GM12878 (cell line): ENCODE measurements at regions not wholly inside any gene's neighbourhood (a gene's known extent, or its start where the extent isn't known, plus 50 kb on each side); places are given as distances from the start of the nearest gene placed in this dataset.

Experiments
- ATAC-seq: fragments of 200-7000 bp; cut with Tn5 transposase; 3 replicates; pipeline ENCODE4 v1.9.1; 2020; ENCODE audit warnings: mild to moderate bottlenecking, moderate library complexity
- BruUV-seq: library from RNA; stranded (reverse); fragments of 400-500 nt; replicated peaks from 2 replicates; lab custom pipeline; 2021; lab: Mats Ljungman, UMichigan
- CTCF ChIA-PET: fragments of 300-600 bp; sonication (Branson Sonifier 250); formaldehyde crosslinking; extraction: SDS; loops from one replicate; lab custom pipeline; 2021; ENCODE audit warnings: inconsistent platforms; lab: Yijun Ruan, JAX
- POLR2A ChIA-PET: fragments of 350-600 bp; formaldehyde crosslinking; extraction: SDS; loops from one replicate; lab custom pipeline; 2021; ENCODE audit warnings: inconsistent platforms; lab: Charles Lee
- RAD21 ChIA-PET: fragments of 300-600 bp; sonication (Branson Sonifier 250); formaldehyde crosslinking; loops from one replicate; lab custom pipeline; 2023; ENCODE audit warnings: antibody characterized with exemption; ENCODE audit not compliant: unreplicated experiment; lab: Charles Lee
- SMC1A ChIA-PET: fragments of 300-600 bp; sonication (Branson Sonifier 250); formaldehyde crosslinking; loops from one replicate; lab custom pipeline; 2023; ENCODE audit not compliant: unreplicated experiment, uncharacterized antibody; lab: Charles Lee
- DNase-seq: peaks from one replicate; pipeline ENCODE4 v3.0.0-alpha.2; 2011; ENCODE audit warnings: low read depth, low spot score
- FAIRE-seq: peaks from 3 replicates; lab custom pipeline; 2011; peaks lifted over from hg19 to GRCh38; lab: Jason Lieb, UNC
- H2AFZ ChIP-seq: 2 replicates; pipeline ENCODE4 v1.6.0; 2011; ENCODE audit warnings: low read depth, low read length, control low read depth; ENCODE audit not compliant: control insufficient read depth
- H3K27ac ChIP-seq: 2 replicates; pipeline ENCODE4 v1.5.1; 2011; ENCODE audit warnings: control low read depth; ENCODE audit not compliant: control insufficient read depth, insufficient read depth
- H3K27me3 ChIP-seq, 2 experiments: replicated peaks in 1 of 2; 2 replicates each; pipeline versions ENCODE4 v1.6.0 to v1.6.1; 2011; ENCODE audit warnings: low read length in 1 of 2; ENCODE audit not compliant: control insufficient read depth in 2 of 2, insufficient read depth in 2 of 2
- H3K36me3 ChIP-seq, 2 experiments: 2 replicates each; pipeline ENCODE4 v1.5.1; 2011; ENCODE audit warnings: low read length in 1 of 2; ENCODE audit not compliant: control insufficient read depth in 2 of 2, insufficient read depth in 2 of 2
- H3K4me1 ChIP-seq: 2 replicates; pipeline ENCODE4 v1.6.1; 2011; ENCODE audit warnings: mild to moderate bottlenecking, low read length, moderate library complexity, mixed read lengths; ENCODE audit not compliant: control insufficient read depth, insufficient read depth
- H3K4me2 ChIP-seq: 2 replicates; pipeline ENCODE4 v1.6.0; 2011; ENCODE audit warnings: control low read depth; ENCODE audit not compliant: control insufficient read depth, insufficient read depth
- H3K4me3 ChIP-seq: fragments of 200-600 bp; sonication (generic); 2 replicates; pipeline ENCODE4 v1.5.1; 2016
- H3K79me2 ChIP-seq: 2 replicates; pipeline ENCODE4 v1.6.0; 2011; ENCODE audit warnings: low read length; ENCODE audit not compliant: control insufficient read depth, insufficient read depth
- H3K9ac ChIP-seq: 2 replicates; pipeline ENCODE4 v1.8.0; 2011; ENCODE audit warnings: low read length, control low read depth, mixed read lengths; ENCODE audit not compliant: control insufficient read depth, insufficient read depth
- H3K9me3 ChIP-seq: replicated peaks from 3 replicates; pipeline ENCODE4 v1.5.1; 2011; ENCODE audit warnings: mild to moderate bottlenecking, low read length; ENCODE audit not compliant: control insufficient read depth, insufficient read depth
- H4K20me1 ChIP-seq: 2 replicates; pipeline ENCODE4 v1.6.0; 2011; ENCODE audit not compliant: control insufficient read depth, insufficient read depth
- EZH2 ChIP-seq: IDR thresholded peaks from 2 replicates; pipeline ENCODE4 v1.6.1; 2012; ENCODE audit warnings: low read depth, mild to moderate bottlenecking, control low read depth, inconsistent platforms, low read length, borderline replicate concordance; ENCODE audit not compliant: control insufficient read depth
- IKZF1 ChIP-seq: fragments of 450-650 bp; conservative IDR thresholded peaks from 2 replicates; pipeline ENCODE4 v1.6.1; 2017; ENCODE audit warnings: antibody characterized with exemption, mild to moderate bottlenecking
- IRF4 ChIP-seq: IDR thresholded peaks from 2 replicates; pipeline ENCODE4 v1.6.1; 2011; ENCODE audit warnings: low read depth, low read length
- MYC ChIP-seq: IDR thresholded peaks from 2 replicates; pipeline ENCODE4 v1.6.1; 2011; ENCODE audit warnings: mild to moderate bottlenecking, low read length, moderate library complexity, inconsistent platforms; ENCODE audit not compliant: insufficient read depth, insufficient replicate concordance, insufficient read length, severe bottlenecking
- NRF1 ChIP-seq: conservative IDR thresholded peaks from 2 replicates; pipeline ENCODE4 v1.6.1; 2011; ENCODE audit warnings: mild to moderate bottlenecking, low read depth, low read length, improper control_type of control experiment
- RB1 ChIP-seq: fragments of 450-650 bp; formaldehyde crosslinking; IDR thresholded peaks from 2 replicates; pipeline ENCODE4 v1.6.1; 2017; ENCODE audit warnings: mild to moderate bottlenecking, borderline replicate concordance
- SMARCA5 ChIP-seq: fragments of 450-650 bp; IDR thresholded peaks from 2 replicates; pipeline ENCODE4 v1.6.1; 2017; ENCODE audit warnings: mild to moderate bottlenecking
- SRF ChIP-seq, 2 experiments: IDR thresholded peaks; 2 replicates each; pipeline ENCODE4 v1.6.1; 2011; ENCODE audit warnings: low read depth in 2 of 2, low read length in 2 of 2, mild to moderate bottlenecking in 1 of 2, moderate library complexity in 1 of 2
- ZNF207 ChIP-seq: fragments of 450-650 bp; IDR thresholded peaks from 2 replicates; pipeline ENCODE4 v1.6.1; 2014; ENCODE audit warnings: antibody characterized with exemption, mild to moderate bottlenecking, borderline replicate concordance
- WGBS: methylation state at CpG from one replicate; pipeline ENCODE4 v1.1.6; 2016; ENCODE audit warnings: low lambda C conversion rate; ENCODE audit not compliant: insufficient replicate concordance, insufficient coverage; ENCODE audit errors: missing lambda C conversion rate; 5-methylcytosine and 5-hydroxymethylcytosine counted together
- in situ Hi-C: fragments of 300-500 bp; cut with MboI; formaldehyde crosslinking; loops from 9 replicates; pipeline ENCODE4 v1.14.3; 2018; ENCODE audit warnings: mixed read lengths
- intact Hi-C: fragments of 100-400 bp; cut with micrococcal nuclease; formaldehyde crosslinking; loops from one replicate; pipeline ENCODE4 v1.14.2; 2022; ENCODE audit not compliant: unreplicated experiment
- TF ChIP-seq, protein P1 (sequence below): fragments of 450-650 bp; IDR thresholded peaks from 2 replicates; pipeline ENCODE4 v1.6.1; 2017; ENCODE audit warnings: mild to moderate bottlenecking, moderate library complexity
- TF ChIP-seq, protein P2 (sequence below): IDR thresholded peaks from 2 replicates; pipeline ENCODE4 v1.6.1; 2011; ENCODE audit warnings: borderline replicate concordance, low read depth, mild to moderate bottlenecking, moderate library complexity, low read length; ENCODE audit not compliant: insufficient read depth, poor library complexity, severe bottlenecking
- TF ChIP-seq, protein P3 (sequence below): fragments of 450-650 bp; IDR thresholded peaks from 2 replicates; pipeline ENCODE4 v1.6.1; 2017; ENCODE audit warnings: mild to moderate bottlenecking, moderate library complexity
- TF ChIP-seq, protein P4 (sequence below): fragments of 450-650 bp; IDR thresholded peaks from 2 replicates; pipeline ENCODE4 v1.6.1; 2016; ENCODE audit warnings: mild to moderate bottlenecking

DNA sequence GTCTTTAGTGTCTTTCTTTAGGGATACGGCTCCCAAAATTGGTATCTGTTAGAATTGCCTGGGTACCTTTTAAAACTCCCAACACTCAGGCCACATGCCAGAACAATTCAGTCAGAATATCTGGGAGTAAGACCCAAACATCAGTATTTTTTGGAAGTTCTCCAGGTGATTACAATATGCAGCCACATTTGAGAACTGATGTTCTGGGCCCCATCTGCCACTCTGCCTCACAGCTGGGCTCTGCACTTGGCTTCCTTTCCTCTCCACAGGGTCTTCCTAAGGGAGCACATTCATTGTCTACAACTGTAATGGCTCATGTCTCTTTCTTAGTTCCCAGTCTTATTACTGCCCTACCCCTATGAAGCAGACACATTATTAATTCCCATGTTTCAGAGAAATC lies 394.5 kb downstream of the MFSD1 start:
- Histone ChIP-seq H3K9ac (no peak overlapping the region), H3K27ac (no peak overlapping the region), H3K4me3 (no peak overlapping the region), H3K79me2 (no peaks in the 10 kb centered on the region), H4K20me1 (no peaks in the 10 kb centered on the region), H3K36me3 (no peaks in the 10 kb centered on the region), H2AFZ (no peak overlapping the region), H3K4me1 (no peaks in the 10 kb centered on the region), H3K9me3 (no peaks in the 10 kb centered on the region), H3K4me2 (no peak overlapping the region), H3K27me3 (no peaks in the 10 kb centered on the region; a peak in 1 of 4 replicates)
- intact Hi-C loops = no loop called here
- ChIA-PET RAD21 (interaction anchor here (0.8 kb wide), 1 partner anchor 68 kb away, joined by 3 read pairs; no protein-coding TSS in a partner anchor), SMC1A (interaction anchor here (0.6 kb wide), 1 partner anchor 13 kb away, joined by 3 read pairs; no protein-coding TSS in a partner anchor), CTCF (no interaction called here), POLR2A (no interaction called here)
- WGBS = 77% methylated on average over 1 of the region's 1 CpG
- TF ChIP-seq EZH2 (no peak), IKZF1 (no peak), NRF1 (no peak), SRF (IDR thresholded peaks at IDR 0.05; ENCODE audit: low read depth in 2 of 2, low read length in 2 of 2) (no peak), SMARCA5 (no peak), MYC (no peak), IRF4 (no peak), RB1 (no peak), ZNF207 (no peak)
- TF ChIP-seq, protein P1, sequence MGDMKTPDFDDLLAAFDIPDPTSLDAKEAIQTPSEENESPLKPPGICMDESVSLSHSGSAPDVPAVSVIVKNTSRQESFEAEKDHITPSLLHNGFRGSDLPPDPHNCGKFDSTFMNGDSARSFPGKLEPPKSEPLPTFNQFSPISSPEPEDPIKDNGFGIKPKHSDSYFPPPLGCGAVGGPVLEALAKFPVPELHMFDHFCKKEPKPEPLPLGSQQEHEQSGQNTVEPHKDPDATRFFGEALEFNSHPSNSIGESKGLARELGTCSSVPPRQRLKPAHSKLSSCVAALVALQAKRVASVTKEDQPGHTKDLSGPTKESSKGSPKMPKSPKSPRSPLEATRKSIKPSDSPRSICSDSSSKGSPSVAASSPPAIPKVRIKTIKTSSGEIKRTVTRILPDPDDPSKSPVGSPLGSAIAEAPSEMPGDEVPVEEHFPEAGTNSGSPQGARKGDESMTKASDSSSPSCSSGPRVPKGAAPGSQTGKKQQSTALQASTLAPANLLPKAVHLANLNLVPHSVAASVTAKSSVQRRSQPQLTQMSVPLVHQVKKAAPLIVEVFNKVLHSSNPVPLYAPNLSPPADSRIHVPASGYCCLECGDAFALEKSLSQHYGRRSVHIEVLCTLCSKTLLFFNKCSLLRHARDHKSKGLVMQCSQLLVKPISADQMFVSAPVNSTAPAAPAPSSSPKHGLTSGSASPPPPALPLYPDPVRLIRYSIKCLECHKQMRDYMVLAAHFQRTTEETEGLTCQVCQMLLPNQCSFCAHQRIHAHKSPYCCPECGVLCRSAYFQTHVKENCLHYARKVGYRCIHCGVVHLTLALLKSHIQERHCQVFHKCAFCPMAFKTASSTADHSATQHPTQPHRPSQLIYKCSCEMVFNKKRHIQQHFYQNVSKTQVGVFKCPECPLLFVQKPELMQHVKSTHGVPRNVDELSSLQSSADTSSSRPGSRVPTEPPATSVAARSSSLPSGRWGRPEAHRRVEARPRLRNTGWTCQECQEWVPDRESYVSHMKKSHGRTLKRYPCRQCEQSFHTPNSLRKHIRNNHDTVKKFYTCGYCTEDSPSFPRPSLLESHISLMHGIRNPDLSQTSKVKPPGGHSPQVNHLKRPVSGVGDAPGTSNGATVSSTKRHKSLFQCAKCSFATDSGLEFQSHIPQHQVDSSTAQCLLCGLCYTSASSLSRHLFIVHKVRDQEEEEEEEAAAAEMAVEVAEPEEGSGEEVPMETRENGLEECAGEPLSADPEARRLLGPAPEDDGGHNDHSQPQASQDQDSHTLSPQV = no peak
- TF ChIP-seq, protein P2, sequence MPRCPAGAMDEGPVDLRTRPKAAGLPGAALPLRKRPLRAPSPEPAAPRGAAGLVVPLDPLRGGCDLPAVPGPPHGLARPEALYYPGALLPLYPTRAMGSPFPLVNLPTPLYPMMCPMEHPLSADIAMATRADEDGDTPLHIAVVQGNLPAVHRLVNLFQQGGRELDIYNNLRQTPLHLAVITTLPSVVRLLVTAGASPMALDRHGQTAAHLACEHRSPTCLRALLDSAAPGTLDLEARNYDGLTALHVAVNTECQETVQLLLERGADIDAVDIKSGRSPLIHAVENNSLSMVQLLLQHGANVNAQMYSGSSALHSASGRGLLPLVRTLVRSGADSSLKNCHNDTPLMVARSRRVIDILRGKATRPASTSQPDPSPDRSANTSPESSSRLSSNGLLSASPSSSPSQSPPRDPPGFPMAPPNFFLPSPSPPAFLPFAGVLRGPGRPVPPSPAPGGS = no peak
- TF ChIP-seq, protein P3, sequence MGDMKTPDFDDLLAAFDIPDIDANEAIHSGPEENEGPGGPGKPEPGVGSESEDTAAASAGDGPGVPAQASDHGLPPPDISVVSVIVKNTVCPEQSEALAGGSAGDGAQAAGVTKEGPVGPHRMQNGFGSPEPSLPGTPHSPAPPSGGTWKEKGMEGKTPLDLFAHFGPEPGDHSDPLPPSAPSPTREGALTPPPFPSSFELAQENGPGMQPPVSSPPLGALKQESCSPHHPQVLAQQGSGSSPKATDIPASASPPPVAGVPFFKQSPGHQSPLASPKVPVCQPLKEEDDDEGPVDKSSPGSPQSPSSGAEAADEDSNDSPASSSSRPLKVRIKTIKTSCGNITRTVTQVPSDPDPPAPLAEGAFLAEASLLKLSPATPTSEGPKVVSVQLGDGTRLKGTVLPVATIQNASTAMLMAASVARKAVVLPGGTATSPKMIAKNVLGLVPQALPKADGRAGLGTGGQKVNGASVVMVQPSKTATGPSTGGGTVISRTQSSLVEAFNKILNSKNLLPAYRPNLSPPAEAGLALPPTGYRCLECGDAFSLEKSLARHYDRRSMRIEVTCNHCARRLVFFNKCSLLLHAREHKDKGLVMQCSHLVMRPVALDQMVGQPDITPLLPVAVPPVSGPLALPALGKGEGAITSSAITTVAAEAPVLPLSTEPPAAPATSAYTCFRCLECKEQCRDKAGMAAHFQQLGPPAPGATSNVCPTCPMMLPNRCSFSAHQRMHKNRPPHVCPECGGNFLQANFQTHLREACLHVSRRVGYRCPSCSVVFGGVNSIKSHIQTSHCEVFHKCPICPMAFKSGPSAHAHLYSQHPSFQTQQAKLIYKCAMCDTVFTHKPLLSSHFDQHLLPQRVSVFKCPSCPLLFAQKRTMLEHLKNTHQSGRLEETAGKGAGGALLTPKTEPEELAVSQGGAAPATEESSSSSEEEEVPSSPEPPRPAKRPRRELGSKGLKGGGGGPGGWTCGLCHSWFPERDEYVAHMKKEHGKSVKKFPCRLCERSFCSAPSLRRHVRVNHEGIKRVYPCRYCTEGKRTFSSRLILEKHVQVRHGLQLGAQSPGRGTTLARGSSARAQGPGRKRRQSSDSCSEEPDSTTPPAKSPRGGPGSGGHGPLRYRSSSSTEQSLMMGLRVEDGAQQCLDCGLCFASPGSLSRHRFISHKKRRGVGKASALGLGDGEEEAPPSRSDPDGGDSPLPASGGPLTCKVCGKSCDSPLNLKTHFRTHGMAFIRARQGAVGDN = no peak
- TF ChIP-seq, protein P4, sequence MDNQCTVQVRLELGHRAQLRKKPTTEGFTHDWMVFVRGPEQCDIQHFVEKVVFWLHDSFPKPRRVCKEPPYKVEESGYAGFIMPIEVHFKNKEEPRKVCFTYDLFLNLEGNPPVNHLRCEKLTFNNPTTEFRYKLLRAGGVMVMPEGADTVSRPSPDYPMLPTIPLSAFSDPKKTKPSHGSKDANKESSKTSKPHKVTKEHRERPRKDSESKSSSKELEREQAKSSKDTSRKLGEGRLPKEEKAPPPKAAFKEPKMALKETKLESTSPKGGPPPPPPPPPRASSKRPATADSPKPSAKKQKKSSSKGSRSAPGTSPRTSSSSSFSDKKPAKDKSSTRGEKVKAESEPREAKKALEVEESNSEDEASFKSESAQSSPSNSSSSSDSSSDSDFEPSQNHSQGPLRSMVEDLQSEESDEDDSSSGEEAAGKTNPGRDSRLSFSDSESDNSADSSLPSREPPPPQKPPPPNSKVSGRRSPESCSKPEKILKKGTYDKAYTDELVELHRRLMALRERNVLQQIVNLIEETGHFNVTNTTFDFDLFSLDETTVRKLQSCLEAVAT = no peak
- in situ Hi-C loops = no loop called here
- FAIRE-seq = no peak
- BruUV-seq = no TSS peak
- no peak for DNase-seq
- no peak for ATAC-seq
